ENCODE measurements at regions not wholly inside any gene's neighbourhood (a gene's known extent, or its start where the extent isn't known, plus 50 kb on each side); places are given as distances from the start of the nearest gene placed in this dataset.

DNA sequence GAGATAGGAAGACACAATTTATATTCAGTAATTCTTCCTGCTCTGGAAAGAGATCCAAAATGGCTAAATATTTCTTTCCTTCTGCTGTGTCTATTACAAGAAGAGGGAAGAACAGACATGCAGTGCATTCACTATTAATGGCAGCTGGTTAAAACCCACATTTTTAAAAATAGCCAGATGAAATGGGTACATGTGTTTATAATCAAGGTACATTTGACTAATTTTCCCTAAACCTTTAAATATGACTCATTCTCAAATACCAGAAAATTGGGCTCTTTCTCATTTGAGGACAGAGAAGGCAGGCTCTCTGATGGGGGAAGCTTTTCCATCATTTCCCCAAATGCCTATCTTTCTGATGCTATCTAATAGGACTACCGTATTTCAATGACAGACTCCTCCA, 215.7 kb upstream of the HABP2 start:
- intact Hi-C loops (cut with DNase I; ENCODE audit: low total_unique reads), result no loop called here

DNA sequence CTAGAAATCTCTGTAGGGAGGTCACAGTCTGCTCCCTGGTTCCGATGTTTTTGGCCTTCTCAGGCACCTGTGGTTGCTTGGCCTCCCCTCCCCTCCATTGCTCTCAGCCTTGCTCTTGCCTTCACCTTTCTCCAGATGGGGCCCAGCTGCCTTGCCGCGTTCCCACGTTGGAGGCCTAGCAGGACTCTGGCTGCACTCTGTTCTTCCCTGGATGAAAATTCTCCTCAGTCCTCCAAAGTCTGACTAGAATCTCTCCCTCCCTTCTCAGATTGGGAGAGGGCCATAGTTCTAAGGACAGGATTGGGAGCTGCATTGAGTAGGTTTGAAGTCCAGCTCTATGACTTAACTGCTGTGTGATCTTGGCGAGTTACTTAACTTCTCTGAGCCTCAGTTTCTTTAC, 213.7 kb upstream of the HABP2 start:
- no peak for DNase-seq
- intact Hi-C loops (cut with DNase I; ENCODE audit: low total_unique reads) (no loop called here), in situ Hi-C loops (cut with MboI; ENCODE audit: low pct_ligation_motif_present in 1 of 4, low pct_unique_long_range_greater_than_20kb in 1 of 4, low sequenced_read_pairs in 3 of 4) (no loop called here)
- no peaks in the 10 kb centered on the region for H3K36me3 ChIP-seq
- H3K4me1 ChIP-seq, result no peaks in the 10 kb centered on the region
- 87 to 94% methylated on average over 2 to 5 of the region's 5 CpGs for WGBS, 2 donors (ENCODE audit: low coverage in 1 of 2)
- TF ChIP-seq POLR2AphosphoS5 (IDR thresholded peaks at IDR 0.05), result no peak
- TF ChIP-seq POLR2A (IDR thresholded peaks at IDR 0.05), result no peak
- no peak for TF ChIP-seq EP300 (IDR thresholded peaks at IDR 0.05; ENCODE audit: low read depth)
- TF ChIP-seq, protein P1, sequence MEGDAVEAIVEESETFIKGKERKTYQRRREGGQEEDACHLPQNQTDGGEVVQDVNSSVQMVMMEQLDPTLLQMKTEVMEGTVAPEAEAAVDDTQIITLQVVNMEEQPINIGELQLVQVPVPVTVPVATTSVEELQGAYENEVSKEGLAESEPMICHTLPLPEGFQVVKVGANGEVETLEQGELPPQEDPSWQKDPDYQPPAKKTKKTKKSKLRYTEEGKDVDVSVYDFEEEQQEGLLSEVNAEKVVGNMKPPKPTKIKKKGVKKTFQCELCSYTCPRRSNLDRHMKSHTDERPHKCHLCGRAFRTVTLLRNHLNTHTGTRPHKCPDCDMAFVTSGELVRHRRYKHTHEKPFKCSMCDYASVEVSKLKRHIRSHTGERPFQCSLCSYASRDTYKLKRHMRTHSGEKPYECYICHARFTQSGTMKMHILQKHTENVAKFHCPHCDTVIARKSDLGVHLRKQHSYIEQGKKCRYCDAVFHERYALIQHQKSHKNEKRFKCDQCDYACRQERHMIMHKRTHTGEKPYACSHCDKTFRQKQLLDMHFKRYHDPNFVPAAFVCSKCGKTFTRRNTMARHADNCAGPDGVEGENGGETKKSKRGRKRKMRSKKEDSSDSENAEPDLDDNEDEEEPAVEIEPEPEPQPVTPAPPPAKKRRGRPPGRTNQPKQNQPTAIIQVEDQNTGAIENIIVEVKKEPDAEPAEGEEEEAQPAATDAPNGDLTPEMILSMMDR (IDR thresholded peaks at IDR 0.05), result no peak
- no peaks in the 10 kb centered on the region for H3K9me3 ChIP-seq
- H3K27me3 ChIP-seq, result no peaks in the 10 kb centered on the region
- no peak overlapping the region for H3K27ac ChIP-seq
- no peak overlapping the region for H3K4me3 ChIP-seq

More for the DNA sequence above, 215.7 kb upstream of the HABP2 start:
- H3K27ac ChIP-seq, result no peak overlapping the region
- 88 to 100% methylated on average over 1 of the region's 1 CpG for WGBS, 2 donors (ENCODE audit: low coverage in 1 of 2)
- no peaks in the 10 kb centered on the region for H3K4me1 ChIP-seq
- H3K27me3 ChIP-seq, result no peaks in the 10 kb centered on the region
- H3K36me3 ChIP-seq, result no peaks in the 10 kb centered on the region
- in situ Hi-C loops (cut with MboI; ENCODE audit: low pct_ligation_motif_present in 1 of 4, low pct_unique_long_range_greater_than_20kb in 1 of 4, low sequenced_read_pairs in 3 of 4), result no loop called here
- TF ChIP-seq, protein P1 (IDR thresholded peaks at IDR 0.05), result no peak
- TF ChIP-seq EP300 (IDR thresholded peaks at IDR 0.05; ENCODE audit: low read depth), result no peak
- TF ChIP-seq POLR2A (IDR thresholded peaks at IDR 0.05), result no peak
- no peak for TF ChIP-seq POLR2AphosphoS5 (IDR thresholded peaks at IDR 0.05)
- no peaks in the 10 kb centered on the region for H3K9me3 ChIP-seq
- no peak for DNase-seq
- H3K4me3 ChIP-seq, result no peak overlapping the region

DNA sequence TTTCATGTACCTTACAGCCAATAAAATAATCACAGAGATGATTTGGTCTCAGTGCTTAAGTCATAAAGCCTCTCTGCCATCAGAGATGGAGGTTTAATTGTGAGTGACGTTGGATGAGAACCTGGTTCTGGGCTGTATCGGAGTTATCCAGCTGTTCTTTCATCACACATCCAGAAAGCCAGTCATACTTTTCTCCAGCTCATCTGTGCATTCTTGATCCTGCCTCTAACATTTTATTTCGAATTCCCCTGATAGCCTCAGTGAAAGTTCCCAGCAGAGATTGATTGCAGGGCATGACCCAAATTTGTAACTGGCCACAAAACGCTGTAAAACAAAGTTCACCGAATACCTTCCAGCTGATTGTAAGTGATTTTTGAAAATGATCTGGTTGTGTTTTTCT, 212.6 kb upstream of the HABP2 start:
- TF ChIP-seq EP300 (IDR thresholded peaks at IDR 0.05; ENCODE audit: low read depth) (no peak), POLR2AphosphoS5 (IDR thresholded peaks at IDR 0.05) (no peak), POLR2A (IDR thresholded peaks at IDR 0.05) (no peak)
- TF ChIP-seq, protein P1 (IDR thresholded peaks at IDR 0.05), result no peak
- H3K9me3 ChIP-seq, result no peaks in the 10 kb centered on the region
- intact Hi-C loops (cut with DNase I; ENCODE audit: low total_unique reads), result no loop called here
- H3K27ac ChIP-seq, result no peak overlapping the region
- H3K4me1 ChIP-seq, result no peaks in the 10 kb centered on the region
- in situ Hi-C loops (cut with MboI; ENCODE audit: low pct_ligation_motif_present in 1 of 4, low pct_unique_long_range_greater_than_20kb in 1 of 4, low sequenced_read_pairs in 3 of 4), result no loop called here
- 62 to 68% methylated on average over 3 to 5 of the region's 5 CpGs for WGBS, 2 donors (ENCODE audit: low coverage in 1 of 2)
- no peaks in the 10 kb centered on the region for H3K27me3 ChIP-seq
- no peak overlapping the region for H3K4me3 ChIP-seq
- DNase-seq, result no peak
- no peaks in the 10 kb centered on the region for H3K36me3 ChIP-seq

DNA sequence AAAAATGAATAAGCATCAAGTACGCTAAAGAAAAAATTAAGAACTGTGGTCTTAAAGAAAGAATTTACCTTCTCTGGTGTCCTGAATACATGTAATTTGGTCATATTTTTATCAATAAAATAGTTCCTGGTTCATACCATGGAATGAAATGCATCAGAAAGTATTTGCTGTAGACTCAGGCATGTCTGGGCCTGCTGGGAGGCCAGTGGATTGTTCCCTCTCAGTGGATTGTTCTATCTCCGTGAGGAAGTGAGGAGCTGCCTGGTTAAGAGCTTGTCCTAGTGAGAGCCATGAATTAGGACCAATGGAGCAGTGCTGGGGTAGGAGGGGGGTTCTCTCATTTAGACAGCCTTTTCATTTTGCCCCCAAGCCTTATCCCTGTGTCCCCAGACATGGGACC, 211.7 kb upstream of the HABP2 start:
- H3K9me3 ChIP-seq, result no peaks in the 10 kb centered on the region
- no peaks in the 10 kb centered on the region for H3K27me3 ChIP-seq
- no peak for DNase-seq
- in situ Hi-C loops (cut with MboI; ENCODE audit: low pct_ligation_motif_present in 1 of 4, low pct_unique_long_range_greater_than_20kb in 1 of 4, low sequenced_read_pairs in 3 of 4) (no loop called here), intact Hi-C loops (cut with DNase I; ENCODE audit: low total_unique reads) (no loop called here)
- H3K27ac ChIP-seq, result no peak overlapping the region
- no peaks in the 10 kb centered on the region for H3K4me1 ChIP-seq
- TF ChIP-seq POLR2AphosphoS5 (IDR thresholded peaks at IDR 0.05), result no peak
- TF ChIP-seq, protein P1 (IDR thresholded peaks at IDR 0.05), result no peak
- TF ChIP-seq EP300 (IDR thresholded peaks at IDR 0.05; ENCODE audit: low read depth), result no peak
- no peak for TF ChIP-seq POLR2A (IDR thresholded peaks at IDR 0.05)
- H3K36me3 ChIP-seq, result no peaks in the 10 kb centered on the region
- 90 to 100% methylated on average over 1 to 2 of the region's 2 CpGs for WGBS, 2 donors (ENCODE audit: low coverage in 1 of 2)
- H3K4me3 ChIP-seq, result no peak overlapping the region
